Left hindlimb (tissue), 1 donor: ENCODE measurements at regions not wholly inside any gene's neighbourhood (a gene's known extent, or its start where the extent isn't known, plus 50 kb on each side); places are given as distances from the start of the nearest gene placed in this dataset.
A peak's percentile ranks its signal among the peaks of the same experiment; 100 is the strongest.

Experiments
- DNase-seq: peaks from one replicate; pipeline ENCODE4 v3.0.0-alpha.2; 2018

GRCh38 chr1:101317590-101317989 lies 80.8 kb downstream of the S1PR1 start:
- DNase-seq: no peak

GRCh38 chr1:101323535-101323934 lies 86.7 kb downstream of the S1PR1 start:
- DNase-seq: no peak

- no peak for DNase-seq
These were observed 88.3 kb downstream of the S1PR1 start for GRCh38 chr1:101325144-101325543.

- DNase-seq: no peak
These were observed 93.8 kb downstream of the S1PR1 start for GRCh38 chr1:101330427-101331130.

GRCh38 chr1:101331794-101332193 lies 95.0 kb downstream of the S1PR1 start:
- no peak for DNase-seq

- no peak for DNase-seq
These were observed 95.8 kb downstream of the S1PR1 start for GRCh38 chr1:101332633-101333032.

- no peak for DNase-seq
These were observed 96.4 kb downstream of the S1PR1 start for GRCh38 chr1:101333186-101333585.

- no peak for DNase-seq
These were observed 101.1 kb downstream of the S1PR1 start for GRCh38 chr1:101337968-101338367.

GRCh38 chr1:101338714-101339430 lies 102.1 kb downstream of the S1PR1 start:
- DNase-seq: no peak

GRCh38 chr1:101344745-101345144 lies 107.9 kb downstream of the S1PR1 start:
- no peak for DNase-seq

- DNase-seq: no peak
These were observed 109.6 kb downstream of the S1PR1 start for GRCh38 chr1:101346419-101346818.

GRCh38 chr1:101356013-101356412 lies 119.2 kb downstream of the S1PR1 start:
- no peak for DNase-seq

GRCh38 chr1:101356604-101357443 lies 120.0 kb downstream of the S1PR1 start:
- no peak for DNase-seq

- DNase-seq: peak; percentile 47
These were observed 120.7 kb downstream of the S1PR1 start for GRCh38 chr1:101357444-101357986.

GRCh38 chr1:101360506-101360905 lies 123.7 kb downstream of the S1PR1 start:
- DNase-seq: no peak

- DNase-seq: no peak
These were observed 127.1 kb downstream of the S1PR1 start for GRCh38 chr1:101363891-101364318.

GRCh38 chr1:101364370-101365120 lies 127.7 kb downstream of the S1PR1 start:
- DNase-seq: no peak

- DNase-seq: no peak
These were observed 128.4 kb downstream of the S1PR1 start for GRCh38 chr1:101365186-101365585.

GRCh38 chr1:101365878-101366277 lies 129.1 kb downstream of the S1PR1 start:
- DNase-seq: no peak

- DNase-seq: no peak
These were observed 129.8 kb downstream of the S1PR1 start for GRCh38 chr1:101366513-101367215.

GRCh38 chr1:101367630-101368029 lies 130.8 kb downstream of the S1PR1 start:
- DNase-seq: no peak

- no peak for DNase-seq
These were observed 133.7 kb downstream of the S1PR1 start for GRCh38 chr1:101370488-101370887.
